Transverse colon (tissue), 4 donors: ENCODE measurements at regions not wholly inside any gene's neighbourhood (a gene's known extent, or its start where the extent isn't known, plus 50 kb on each side); places are given as distances from the start of the nearest gene placed in this dataset.

ENCODE experiments used
- CTCF ChIP-seq, 5 experiments: fragments of 200-600 bp in 3 of 5; fragments of 450-650 bp in 2 of 5; sonication (generic) in 3 of 5; IDR thresholded peaks; 1 replicate in 2 of 5; 2 replicates in 3 of 5; pipeline ENCODE4 v1.5.1; 2016 to 2017; ENCODE audit warnings: antibody characterized with exemption in 5 of 5, inconsistent platforms in 3 of 5, mild to moderate bottlenecking in 2 of 5, moderate library complexity in 1 of 5
- EP300 ChIP-seq: sonication (generic); formaldehyde crosslinking; IDR thresholded peaks from one replicate; pipeline ENCODE4 v1.6.1; 2017; ENCODE audit warnings: antibody characterized with exemption, low read depth
- POLR2A ChIP-seq: fragments of 450-650 bp; IDR thresholded peaks from one replicate; pipeline ENCODE4 v1.6.1; 2016; ENCODE audit warnings: antibody characterized with exemption, mild to moderate bottlenecking, moderate library complexity
- POLR2AphosphoS5 ChIP-seq, 3 donors: sonication (generic); formaldehyde crosslinking; IDR thresholded peaks; one replicate each; pipeline ENCODE4 v1.6.1; 2016; ENCODE audit warnings: antibody characterized with exemption in 3 of 3

DNA sequence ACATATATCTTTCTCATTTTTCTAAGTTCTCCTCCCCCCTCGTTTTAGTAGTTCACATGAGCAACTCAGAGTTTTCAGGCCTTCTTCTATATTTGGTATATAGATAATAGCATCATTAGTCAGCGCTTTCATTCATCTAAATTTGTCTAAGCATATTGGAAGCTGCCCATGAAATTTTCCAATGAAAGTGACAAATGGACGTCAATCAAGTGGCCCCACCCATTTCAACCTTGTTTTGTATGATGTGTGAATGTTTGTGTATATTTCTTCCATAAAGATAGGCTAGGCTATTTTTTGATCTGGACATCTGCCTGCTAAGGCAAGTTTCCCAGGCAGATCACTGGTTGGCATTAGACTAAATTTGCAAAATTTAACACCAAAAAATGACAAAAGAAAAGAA lies 104.0 kb upstream of the SSBP2 start:
- TF ChIP-seq POLR2A (no peak), CTCF (IDR thresholded peaks at IDR 0.05) (no peak), EP300 (no peak), POLR2AphosphoS5 (IDR thresholded peaks at IDR 0.05) (no peak)
